ENCODE measurements at regions not wholly inside any gene's neighbourhood (a gene's known extent, or its start where the extent isn't known, plus 50 kb on each side); places are given as distances from the start of the nearest gene placed in this dataset.
"Not testable (repeated sequence)": the region's sequence is repeated elsewhere in the genome, so short reads cannot be mapped to it uniquely, and the experiment has no call there.

- H3K27ac Mint-ChIP-seq, result no peak overlapping the region
- peaks cover 52% of the 10 kb centered on the region for H3K27me3 Mint-ChIP-seq (ENCODE audit: low read depth)
- no peak for TF ChIP-seq CTCF (IDR thresholded peaks at IDR 0.05; ENCODE audit: unreplicated experiment)
Observed at GRCh38 chr9:74083681-74084433, 413.3 kb upstream of the RORB start.

GRCh38 chr9:74085384-74086037 is 411.6 kb upstream of the RORB start:
- DNase-seq (ENCODE audit: low spot score in 2 of 2, unreplicated experiment in 2 of 2); H3K4me3 Mint-ChIP-seq; H3K9me3 Mint-ChIP-seq; H3K27ac Mint-ChIP-seq; H3K36me3 Mint-ChIP-seq; H3K4me1 Mint-ChIP-seq: not testable (repeated sequence)
- peaks cover 66% of the 10 kb centered on the region for H3K27me3 Mint-ChIP-seq (ENCODE audit: low read depth)

More at GRCh38 chr9:74083681-74084433, 413.3 kb upstream of the RORB start:
- Mint-ChIP-seq H3K36me3 (no peaks in the 10 kb centered on the region), H3K4me3 (no peak overlapping the region), H3K9me3 (peaks cover 14% of the 10 kb centered on the region), H3K4me1 (no peaks in the 10 kb centered on the region)
- DNase-seq (ENCODE audit: low spot score in 2 of 2, unreplicated experiment in 2 of 2), result no peak

- peaks cover 44% of the 10 kb centered on the region for H3K27me3 Mint-ChIP-seq (ENCODE audit: low read depth)
- not testable (repeated sequence) for DNase-seq (ENCODE audit: low spot score in 2 of 2, unreplicated experiment in 2 of 2); H3K4me3 Mint-ChIP-seq
Observed at GRCh38 chr9:74090921-74091320, 406.2 kb upstream of the RORB start.

GRCh38 chr9:74092491-74092834 is 404.7 kb upstream of the RORB start:
- H3K4me1 Mint-ChIP-seq, result no peaks in the 10 kb centered on the region
- TF ChIP-seq CTCF (IDR thresholded peaks at IDR 0.05; ENCODE audit: unreplicated experiment), result no peak
- H3K9me3 Mint-ChIP-seq, result no peaks in the 10 kb centered on the region
- no peaks in the 10 kb centered on the region for H3K36me3 Mint-ChIP-seq
- no peak overlapping the region for H3K4me3 Mint-ChIP-seq
- peaks cover 29% of the 10 kb centered on the region for H3K27me3 Mint-ChIP-seq (ENCODE audit: low read depth)
- H3K27ac Mint-ChIP-seq, result no peak overlapping the region
- DNase-seq (ENCODE audit: low spot score in 2 of 2, unreplicated experiment in 2 of 2), result no peak

More at GRCh38 chr9:74090921-74091320, 406.2 kb upstream of the RORB start:
- H3K9me3 Mint-ChIP-seq, H3K27ac Mint-ChIP-seq, H3K4me1 Mint-ChIP-seq, H3K36me3 Mint-ChIP-seq: not testable (repeated sequence)

GRCh38 chr9:74094037-74094436 is 403.1 kb upstream of the RORB start:
- H3K36me3 Mint-ChIP-seq; H3K27ac Mint-ChIP-seq; DNase-seq (ENCODE audit: low spot score in 2 of 2, unreplicated experiment in 2 of 2); H3K4me3 Mint-ChIP-seq; H3K4me1 Mint-ChIP-seq; H3K9me3 Mint-ChIP-seq: not testable (repeated sequence)
- peaks cover 13% of the 10 kb centered on the region for H3K27me3 Mint-ChIP-seq (ENCODE audit: low read depth)

GRCh38 chr9:74094766-74095165 is 402.4 kb upstream of the RORB start:
- no peak overlapping the region for H3K4me3 Mint-ChIP-seq
- H3K4me1 Mint-ChIP-seq, result no peaks in the 10 kb centered on the region
- no peak for TF ChIP-seq CTCF (IDR thresholded peaks at IDR 0.05; ENCODE audit: unreplicated experiment)
- no peak overlapping the region for H3K27ac Mint-ChIP-seq
- H3K27me3 Mint-ChIP-seq (ENCODE audit: low read depth), result peaks cover 8% of the 10 kb centered on the region
- H3K36me3 Mint-ChIP-seq, result no peaks in the 10 kb centered on the region
- DNase-seq (ENCODE audit: low spot score in 2 of 2, unreplicated experiment in 2 of 2), result no peak
- no peaks in the 10 kb centered on the region for H3K9me3 Mint-ChIP-seq

- no peak for DNase-seq (ENCODE audit: low spot score in 2 of 2, unreplicated experiment in 2 of 2)
- no peaks in the 10 kb centered on the region for H3K27me3 Mint-ChIP-seq (ENCODE audit: low read depth)
- no peak overlapping the region for H3K27ac Mint-ChIP-seq
- no peak overlapping the region for H3K4me3 Mint-ChIP-seq
- H3K4me1 Mint-ChIP-seq, result no peaks in the 10 kb centered on the region
- TF ChIP-seq CTCF (IDR thresholded peaks at IDR 0.05; ENCODE audit: unreplicated experiment), result no peak
- H3K9me3 Mint-ChIP-seq, result no peaks in the 10 kb centered on the region
- no peaks in the 10 kb centered on the region for H3K36me3 Mint-ChIP-seq
Observed at GRCh38 chr9:74095925-74096324, 401.2 kb upstream of the RORB start.
